Left renal cortex interstitium (tissue), 4 donors: ENCODE measurements at regions not wholly inside any gene's neighbourhood (a gene's known extent, or its start where the extent isn't known, plus 50 kb on each side); places are given as distances from the start of the nearest gene placed in this dataset.
"Not testable (repeated sequence)": the region's sequence is repeated elsewhere in the genome, so short reads cannot be mapped to it uniquely, and the experiment has no call there.

Experiments
- DNase-seq, 4 donors: peaks; one replicate each; pipeline ENCODE4 v3.0.0-alpha.2; 2013; ENCODE audit warnings: low read depth in 4 of 4, low spot score in 2 of 4, missing footprints in 1 of 4

- DNase-seq: not testable (repeated sequence)
These were observed 407.2 kb downstream of the PSAT1 start for GRCh38 chr9:78704153-78704552.

- DNase-seq: no peak
These were observed 410.2 kb downstream of the PSAT1 start for GRCh38 chr9:78707080-78707479.

GRCh38 chr9:78707481-78707991 lies 410.6 kb downstream of the PSAT1 start:
- DNase-seq: no peak

DNA sequence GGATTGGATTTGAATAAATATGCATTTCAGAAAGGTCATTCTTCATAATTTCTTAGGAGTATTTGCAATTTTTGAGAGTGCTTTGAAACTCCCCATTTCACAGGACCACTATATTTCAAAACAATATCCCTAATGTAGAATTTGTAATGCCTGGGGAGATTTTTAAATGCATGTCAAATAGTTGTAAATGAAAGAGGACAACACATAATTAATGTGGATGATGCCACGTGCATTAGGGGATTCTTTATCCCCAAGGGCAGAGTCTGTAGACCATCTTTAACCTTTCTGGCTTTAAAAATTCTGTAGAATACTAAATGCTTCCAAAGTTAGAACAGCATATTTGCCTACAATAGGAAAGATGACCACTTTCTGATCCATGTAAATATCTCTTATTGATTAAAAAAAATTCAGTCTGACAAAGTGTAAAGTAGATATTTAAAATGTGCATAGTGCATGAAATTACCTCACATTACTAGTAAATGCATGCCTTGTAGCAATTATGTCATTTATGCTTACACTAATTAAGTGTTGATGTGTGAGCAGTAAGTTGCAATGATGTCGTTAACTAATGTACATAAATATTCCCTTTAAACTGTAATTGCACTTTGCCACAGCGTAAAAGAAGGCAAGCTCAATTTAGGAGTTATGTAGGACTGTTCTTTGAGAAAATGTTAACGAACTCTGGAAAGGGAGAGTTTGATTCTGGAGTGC lies 416.1 kb downstream of the PSAT1 start:
- DNase-seq: no peak

DNA sequence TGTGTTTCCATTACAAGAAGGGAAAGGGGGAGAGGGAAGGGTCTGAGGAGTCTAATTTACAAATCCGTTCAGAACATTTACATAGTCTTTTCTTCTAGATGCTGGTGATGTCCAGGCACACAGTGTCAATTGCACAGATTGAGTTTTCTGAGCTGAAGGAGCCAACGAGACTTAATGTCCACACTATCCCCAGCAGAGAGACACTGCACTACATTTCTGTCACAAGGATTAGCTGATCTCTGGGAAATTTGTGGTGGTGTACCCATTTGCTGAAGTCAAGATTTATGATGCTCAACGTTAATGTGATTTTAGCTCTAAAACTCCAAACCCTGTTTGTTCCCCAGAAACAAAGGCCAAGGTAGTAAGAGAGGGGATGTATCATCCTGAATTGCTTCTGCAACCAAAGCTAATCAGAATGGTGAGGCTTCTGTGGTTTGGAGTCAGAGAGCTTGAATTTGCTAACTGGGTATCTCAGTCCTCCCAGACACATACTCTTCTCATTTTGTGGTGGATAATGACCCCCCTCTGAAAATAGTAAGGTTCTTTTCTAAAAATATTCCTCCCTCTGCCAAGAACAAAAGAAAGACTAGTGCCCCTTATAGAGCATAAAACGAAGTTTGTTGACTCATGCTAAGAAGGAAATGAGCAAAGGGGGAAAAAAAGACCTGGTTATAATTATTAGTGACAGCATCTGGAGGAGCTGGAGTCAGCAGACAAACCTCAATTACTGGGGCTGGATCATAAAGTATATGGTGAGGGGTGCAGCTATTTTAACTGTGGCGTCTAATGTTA lies 416.9 kb downstream of the PSAT1 start:
- no peak for DNase-seq

GRCh38 chr9:78714576-78714975 lies 417.7 kb downstream of the PSAT1 start:
- no peak for DNase-seq

- DNase-seq: not testable (repeated sequence)
These were observed 422.1 kb downstream of the PSAT1 start for GRCh38 chr9:78719029-78719428.

DNA sequence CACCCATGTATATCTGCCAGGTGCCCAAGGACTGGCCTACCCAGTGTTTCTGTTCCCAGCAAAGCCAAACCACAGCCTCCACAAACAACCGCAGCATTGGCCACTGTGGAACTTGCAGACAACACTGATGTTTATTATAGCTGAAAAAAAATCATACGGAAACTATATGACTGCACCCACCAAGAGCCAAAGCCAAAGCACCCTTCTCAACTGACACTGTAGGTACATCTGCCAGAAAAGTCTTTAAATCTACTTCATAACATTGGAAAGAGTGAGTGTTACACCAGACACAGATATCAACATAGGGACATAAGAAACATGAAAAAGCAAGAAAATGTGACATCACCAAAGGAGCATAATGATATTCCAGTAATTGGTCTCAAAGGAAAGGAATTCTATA lies 428.0 kb downstream of the PSAT1 start:
- no peak for DNase-seq

GRCh38 chr9:78725503-78725902 lies 428.6 kb downstream of the PSAT1 start:
- DNase-seq: no peak

DNA sequence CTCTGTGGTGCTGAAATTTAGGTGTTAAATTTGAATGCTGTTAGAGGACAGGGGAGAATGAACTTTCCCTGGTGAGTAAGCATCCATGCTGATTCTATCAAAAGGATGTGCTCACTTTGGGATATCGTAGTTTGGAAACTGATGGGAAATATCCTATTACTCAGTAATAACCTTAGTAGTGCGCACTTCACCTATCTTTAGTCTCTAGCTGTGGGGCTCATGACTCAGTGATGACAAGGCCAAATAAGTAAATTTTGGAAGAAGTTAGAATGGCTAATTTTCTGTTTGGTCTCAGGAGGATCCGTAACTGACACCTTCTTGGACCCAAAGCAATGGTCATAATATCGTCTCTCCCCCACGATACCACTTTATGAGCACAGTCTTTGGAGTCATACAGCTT lies 448.4 kb downstream of the PSAT1 start:
- DNase-seq: no peak

DNA sequence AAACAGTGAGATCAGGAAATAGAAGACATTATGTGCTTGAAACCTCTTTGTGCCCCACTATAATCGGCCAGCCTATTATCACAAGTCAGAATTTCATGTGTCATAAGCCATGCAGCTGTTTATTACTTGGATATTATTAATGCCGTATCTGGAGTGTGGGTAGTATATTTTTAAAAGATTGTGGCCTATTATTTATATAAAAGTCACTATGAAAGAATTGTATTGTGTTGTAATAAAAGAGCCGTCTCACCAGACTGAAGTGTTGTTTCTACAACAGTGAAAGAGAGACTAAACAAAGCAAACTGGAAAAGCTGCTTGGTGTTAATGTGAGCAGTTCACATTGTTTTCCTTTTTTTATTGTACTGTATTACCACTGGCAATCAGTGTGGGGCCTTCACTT lies 449.1 kb downstream of the PSAT1 start:
- DNase-seq: no peak

DNA sequence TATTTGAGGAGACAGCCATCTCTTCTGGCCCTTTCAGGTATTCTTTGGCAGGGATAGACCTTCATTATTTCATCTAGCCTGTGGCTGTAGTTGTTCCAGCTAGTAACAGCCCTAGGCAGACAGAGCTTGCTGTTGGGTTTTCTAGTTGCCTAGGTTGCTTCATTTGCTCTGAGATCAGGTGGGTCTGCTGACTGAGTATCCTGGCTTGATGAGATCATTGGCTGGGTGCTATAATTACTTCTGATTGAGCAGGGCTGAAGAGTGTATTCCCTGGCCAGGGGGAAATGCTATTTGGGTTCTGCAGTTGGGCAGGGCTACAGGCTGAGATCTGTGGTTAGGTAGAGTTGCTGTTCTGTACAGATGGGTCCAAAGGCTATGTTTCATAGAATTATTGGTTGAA lies 456.1 kb downstream of the PSAT1 start:
- no peak for DNase-seq

GRCh38 chr9:78756813-78757510 lies 460.0 kb downstream of the PSAT1 start:
- no peak for DNase-seq

DNA sequence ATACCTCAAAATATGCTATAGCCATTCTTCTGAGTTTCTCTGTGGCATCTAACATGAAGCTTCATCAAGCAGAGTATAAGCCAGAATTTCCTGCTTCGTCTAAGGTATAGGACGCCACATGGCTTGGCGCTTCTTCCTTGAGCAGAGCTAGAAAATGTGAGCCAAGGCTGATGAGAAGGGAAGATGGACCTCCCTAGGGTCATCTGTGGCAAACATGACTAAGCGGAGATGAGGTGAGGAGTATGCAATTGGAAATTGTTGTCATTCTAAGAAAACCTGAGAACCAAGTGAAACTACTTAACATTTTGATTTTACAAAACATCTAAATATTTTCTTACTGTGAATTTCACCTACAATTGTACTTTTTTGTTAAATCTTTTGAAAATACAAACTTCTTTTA lies 466.5 kb downstream of the PSAT1 start:
- no peak for DNase-seq

- DNase-seq: no peak
These were observed 468.9 kb downstream of the PSAT1 start for GRCh38 chr9:78765861-78766260.

DNA sequence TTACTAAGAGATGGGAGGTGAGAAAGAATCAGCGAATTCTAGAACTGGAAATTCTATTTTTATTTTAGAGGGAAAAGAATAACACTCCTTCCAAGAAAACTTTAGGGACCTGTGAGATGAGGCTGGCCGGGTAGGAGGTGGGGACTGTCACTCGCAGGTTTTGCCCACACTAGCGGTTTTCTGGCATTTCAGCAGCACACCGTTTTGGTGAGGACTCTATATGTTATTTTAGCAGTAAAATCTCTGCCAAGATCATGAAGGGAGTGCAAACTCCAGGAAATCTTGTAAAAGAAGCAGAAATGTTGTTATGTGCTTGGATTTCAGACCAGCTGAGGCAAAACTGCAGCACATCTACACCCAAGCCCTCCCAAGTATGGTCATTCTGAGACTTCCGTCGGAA lies 470.6 kb downstream of the PSAT1 start:
- DNase-seq: no peak

DNA sequence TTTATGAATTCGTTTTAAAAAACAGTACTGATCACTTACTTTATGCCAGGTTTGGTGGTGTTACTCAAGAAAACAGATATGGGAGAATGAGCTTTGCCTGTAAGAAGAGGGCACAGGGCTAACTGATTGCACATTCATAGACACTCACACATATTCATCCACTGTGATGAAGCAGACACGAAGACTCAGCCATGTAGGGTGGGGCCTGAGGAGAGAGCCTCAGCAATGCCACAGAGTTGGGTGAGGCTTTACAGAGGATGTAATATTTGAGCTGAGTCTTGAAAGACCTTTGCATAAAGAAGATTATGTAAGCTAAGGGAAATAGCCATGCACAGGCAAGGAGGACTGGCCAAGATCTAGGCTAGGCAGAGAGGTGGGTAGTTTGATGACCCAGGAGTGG lies 472.8 kb downstream of the PSAT1 start:
- no peak for DNase-seq

DNA sequence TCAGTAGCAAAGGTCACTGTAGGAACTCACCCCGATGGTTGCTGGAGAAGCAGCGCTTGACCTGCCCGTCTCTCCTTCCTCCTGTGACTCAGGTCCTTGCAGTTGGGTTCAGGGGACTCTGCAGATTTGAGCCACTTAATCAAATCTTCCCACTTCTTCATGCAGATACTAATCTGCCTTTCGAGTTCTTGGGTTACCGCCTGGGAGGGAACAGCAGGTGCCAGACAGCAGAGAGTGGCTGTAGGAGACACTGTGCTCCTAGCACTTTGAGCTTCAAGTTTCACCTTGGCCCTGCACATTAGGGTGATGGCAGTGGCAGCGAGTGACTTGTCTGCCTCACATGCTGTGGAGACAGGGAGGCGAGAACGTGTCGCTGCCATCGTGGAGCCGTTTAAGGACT lies 478.3 kb downstream of the PSAT1 start:
- DNase-seq: no peak

- DNase-seq: no peak
These were observed 478.9 kb downstream of the PSAT1 start for GRCh38 chr9:78775696-78776295.

- no peak for DNase-seq
These were observed 480.8 kb downstream of the PSAT1 start for GRCh38 chr9:78777747-78778146.

- no peak for DNase-seq
These were observed 481.4 kb downstream of the PSAT1 start for GRCh38 chr9:78778318-78778717.
